H1 (cell line): ENCODE measurements at regions not wholly inside any gene's neighbourhood (a gene's known extent, or its start where the extent isn't known, plus 50 kb on each side); places are given as distances from the start of the nearest gene placed in this dataset.

Source experiments
- CTCF ChIA-PET: fragments of 300-600 bp; sonication (Branson Sonifier 250); formaldehyde crosslinking; loops from one replicate; lab custom pipeline; 2021; ENCODE audit not compliant: partially characterized antibody; lab: Charles Lee
- POLR2A ChIA-PET: fragments of 300-600 bp; sonication (Branson Sonifier 250); formaldehyde crosslinking; loops from one replicate; lab custom pipeline; 2021; ENCODE audit warnings: inconsistent platforms; ENCODE audit not compliant: partially characterized antibody; lab: Charles Lee
- DNase-seq, 2 experiments: peaks; one replicate each; pipeline versions ENCODE4 v3.0.0 to v3.0.0-alpha.2; 2010 to 2022; ENCODE audit warnings: low spot score in 2 of 2, low read depth in 1 of 2, mixed read lengths in 1 of 2
- FAIRE-seq: peaks from 2 replicates; lab custom pipeline; 2011; peaks lifted over from hg19 to GRCh38; lab: Jason Lieb, UNC
- H2AFZ ChIP-seq: 2 replicates; pipeline ENCODE4 v1.8.1; 2012; ENCODE audit warnings: low read length, inconsistent platforms
- H2AK5ac ChIP-seq: 2 replicates; pipeline ENCODE4 v1.6.1; 2013; ENCODE audit warnings: low read depth, low read length
- H2BK120ac ChIP-seq: replicated peaks from 2 replicates; pipeline ENCODE3; 2013; ENCODE audit warnings: low read depth, low read length, inconsistent platforms
- H2BK12ac ChIP-seq: 2 replicates; pipeline ENCODE4 v1.6.1; 2013; ENCODE audit warnings: low read depth, low read length
- H2BK15ac ChIP-seq: 2 replicates; pipeline ENCODE4 v1.6.1; 2013; ENCODE audit warnings: low read length
- H2BK20ac ChIP-seq: 2 replicates; pipeline ENCODE4 v1.6.1; 2013; ENCODE audit warnings: low read length
- H2BK5ac ChIP-seq: 2 replicates; pipeline ENCODE4 v1.6.1; 2013; ENCODE audit warnings: low read depth, low read length
- H3K14ac ChIP-seq: 2 replicates; pipeline ENCODE4 v1.6.1; 2013; ENCODE audit warnings: inconsistent platforms; ENCODE audit not compliant: insufficient read length
- H3K18ac ChIP-seq: 2 replicates; pipeline ENCODE4 v1.6.1; 2013; ENCODE audit warnings: low read length; ENCODE audit errors: extremely low read depth
- H3K23ac ChIP-seq: 2 replicates; pipeline ENCODE4 v1.6.1; 2013; ENCODE audit warnings: inconsistent platforms; ENCODE audit not compliant: insufficient read length
- H3K23me2 ChIP-seq: 2 replicates; pipeline ENCODE4 v1.6.1; 2013; ENCODE audit warnings: low read depth, low read length
- H3K27ac ChIP-seq: 2 replicates; pipeline ENCODE4 v1.6.1; 2011; ENCODE audit warnings: low read depth, low read length, inconsistent platforms
- H3K27me3 ChIP-seq, 4 experiments: replicated peaks in 1 of 4; 1 replicate in 1 of 4; 2 replicates in 3 of 4; pipeline versions ENCODE4 v1.6.1 to v1.8.1; 2011 to 2013; ENCODE audit warnings: low read length in 3 of 4, mild to moderate bottlenecking in 3 of 4, inconsistent platforms in 2 of 4, mixed read lengths in 2 of 4, moderate library complexity in 1 of 4; ENCODE audit not compliant: control insufficient read depth in 3 of 4, insufficient read depth in 3 of 4; ENCODE audit errors: extremely low read depth in 1 of 4
- H3K36me3 ChIP-seq, 4 experiments: 2 replicates each; pipeline versions ENCODE4 v1.6.1 to v1.8.1; 2011 to 2013; ENCODE audit warnings: mild to moderate bottlenecking in 4 of 4, low read length in 3 of 4, moderate library complexity in 2 of 4, control low read depth in 1 of 4, inconsistent platforms in 1 of 4; ENCODE audit not compliant: insufficient read depth in 4 of 4, control insufficient read depth in 2 of 4
- H3K4ac ChIP-seq: replicated peaks from 2 replicates; pipeline ENCODE3; 2013; ENCODE audit warnings: low read length, low read depth, mixed read lengths, inconsistent platforms; ENCODE audit not compliant: insufficient read length
- H3K4me1 ChIP-seq, 4 experiments: replicated peaks in 1 of 4; 1 replicate in 1 of 4; 2 replicates in 3 of 4; pipeline versions ENCODE4 v1.6.1 to v1.8.1; 2011 to 2013; ENCODE audit warnings: low read length in 3 of 4, inconsistent platforms in 2 of 4, mixed read lengths in 1 of 4; ENCODE audit not compliant: insufficient read depth in 4 of 4, control insufficient read depth in 3 of 4
- H3K4me2 ChIP-seq, 2 experiments: 2 replicates each; pipeline versions ENCODE4 v1.6.1 to v1.8.1; 2011 to 2013; ENCODE audit warnings: low read depth in 2 of 2, low read length in 2 of 2, control low read depth in 1 of 2, inconsistent platforms in 1 of 2, mild to moderate bottlenecking in 1 of 2; ENCODE audit not compliant: insufficient read depth in 1 of 2
- H3K4me3 ChIP-seq, 4 experiments: fragments of 200-600, 300-600 bp in 1 of 4; sonication (generic), shearing (Covaris generic), sonication (Bioruptor Twin) in 1 of 4; 2 replicates each; pipeline versions ENCODE4 v1.5.1 to v1.8.1; 2011 to 2016; ENCODE audit warnings: low read length in 4 of 4, low read depth in 3 of 4, control low read depth in 2 of 4, inconsistent platforms in 2 of 4, mild to moderate bottlenecking in 2 of 4, mixed read lengths in 1 of 4, moderate library complexity in 1 of 4; ENCODE audit not compliant: insufficient read depth in 2 of 4; ENCODE audit errors: extremely low read depth in 1 of 4
- H3K56ac ChIP-seq: replicated peaks from 2 replicates; pipeline ENCODE3; 2013; ENCODE audit warnings: low read depth, mild to moderate bottlenecking, mixed read lengths, low read length, inconsistent platforms; ENCODE audit not compliant: insufficient read length
- H3K79me1 ChIP-seq: 2 replicates; pipeline ENCODE4 v1.6.1; 2013; ENCODE audit warnings: low read depth, low read length, control low read depth
- H3K79me2 ChIP-seq, 2 experiments: 2 replicates each; pipeline versions ENCODE4 v1.6.1 to v1.8.1; 2012 to 2013; ENCODE audit warnings: low read length in 2 of 2, mild to moderate bottlenecking in 2 of 2, inconsistent platforms in 1 of 2; ENCODE audit not compliant: insufficient read depth in 2 of 2, control insufficient read depth in 1 of 2
- H3K9ac ChIP-seq, 4 experiments: replicated peaks in 1 of 4; 1 replicate in 1 of 4; 2 replicates in 3 of 4; pipeline versions ENCODE4 v1.6.1 to v1.8.1; 2011 to 2013; ENCODE audit warnings: low read depth in 3 of 4, low read length in 3 of 4, control low read depth in 2 of 4, mild to moderate bottlenecking in 2 of 4, moderate library complexity in 2 of 4, inconsistent platforms in 1 of 4; ENCODE audit errors: extremely low read depth in 1 of 4
- H3K9me3 ChIP-seq, 2 experiments: 2 replicates each; pipeline versions ENCODE4 v1.6.1 to v1.8.1; 2012 to 2013; ENCODE audit warnings: mild to moderate bottlenecking in 2 of 2, moderate library complexity in 2 of 2, control low read depth in 1 of 2, inconsistent platforms in 1 of 2, low read depth in 1 of 2, low read length in 1 of 2, mixed read lengths in 1 of 2; ENCODE audit not compliant: insufficient read depth in 2 of 2
- H4K20me1 ChIP-seq, 2 experiments: replicated peaks in 1 of 2; 2 replicates each; pipeline versions ENCODE3 to v1.8.1; 2011 to 2013; ENCODE audit warnings: inconsistent platforms in 2 of 2, low read length in 2 of 2, mild to moderate bottlenecking in 1 of 2; ENCODE audit not compliant: insufficient read depth in 2 of 2, control insufficient read depth in 1 of 2
- H4K5ac ChIP-seq: 2 replicates; pipeline ENCODE4 v1.6.1; 2013; ENCODE audit warnings: low read length, low read depth, mixed read lengths, inconsistent platforms; ENCODE audit not compliant: insufficient read length
- H4K8ac ChIP-seq: 2 replicates; pipeline ENCODE4 v1.8.0; 2013; ENCODE audit warnings: mild to moderate bottlenecking, moderate library complexity, low read length, inconsistent platforms; ENCODE audit not compliant: insufficient read depth; ENCODE audit errors: extremely low read depth
- H4K91ac ChIP-seq: replicated peaks from 2 replicates; pipeline ENCODE3; 2013; ENCODE audit warnings: low read length, mixed read lengths, inconsistent platforms; ENCODE audit not compliant: insufficient read length
- CREB1 ChIP-seq: IDR thresholded peaks from 2 replicates; pipeline ENCODE4 v1.6.1; 2012; ENCODE audit warnings: inconsistent platforms
- EGR1 ChIP-seq: IDR thresholded peaks from 2 replicates; pipeline ENCODE4 v1.6.1; 2011; ENCODE audit warnings: low read depth, low read length, borderline replicate concordance
- EZH2 ChIP-seq: fragments of 200-600 bp; sonication (generic); IDR thresholded peaks from 2 replicates; pipeline ENCODE4 v1.7.1; 2012; ENCODE audit warnings: low read depth, mild to moderate bottlenecking, moderate library complexity, low read length, inconsistent platforms; ENCODE audit not compliant: severe bottlenecking
- HDAC2 ChIP-seq, 2 experiments: fragments of 300-600 bp in 1 of 2; sonication (generic) in 1 of 2; IDR thresholded peaks; 2 replicates each; pipeline ENCODE4 v1.6.1; 2011 to 2012; ENCODE audit warnings: low read depth in 2 of 2, low read length in 2 of 2, mild to moderate bottlenecking in 2 of 2, moderate library complexity in 2 of 2, borderline replicate concordance in 1 of 2, inconsistent platforms in 1 of 2
- SAP30 ChIP-seq: fragments of 300-600 bp; sonication (generic); IDR thresholded peaks from 2 replicates; pipeline ENCODE4 v1.7.1; 2012; ENCODE audit warnings: low read length, moderate library complexity, mild to moderate bottlenecking, inconsistent platforms; ENCODE audit not compliant: insufficient read depth, insufficient replicate concordance
- SIN3A ChIP-seq, 2 experiments: IDR thresholded peaks in 1 of 2; conservative IDR thresholded peaks in 1 of 2; 2 replicates each; pipeline ENCODE4 v1.6.1; 2011 to 2012; ENCODE audit warnings: low read length in 2 of 2, improper control_type of control experiment in 1 of 2, low read depth in 1 of 2, mild to moderate bottlenecking in 1 of 2
- TF ChIP-seq, protein P1 (sequence below): IDR thresholded peaks from 2 replicates; pipeline ENCODE4 v1.6.1; 2012; ENCODE audit warnings: low read length, inconsistent platforms

DNA sequence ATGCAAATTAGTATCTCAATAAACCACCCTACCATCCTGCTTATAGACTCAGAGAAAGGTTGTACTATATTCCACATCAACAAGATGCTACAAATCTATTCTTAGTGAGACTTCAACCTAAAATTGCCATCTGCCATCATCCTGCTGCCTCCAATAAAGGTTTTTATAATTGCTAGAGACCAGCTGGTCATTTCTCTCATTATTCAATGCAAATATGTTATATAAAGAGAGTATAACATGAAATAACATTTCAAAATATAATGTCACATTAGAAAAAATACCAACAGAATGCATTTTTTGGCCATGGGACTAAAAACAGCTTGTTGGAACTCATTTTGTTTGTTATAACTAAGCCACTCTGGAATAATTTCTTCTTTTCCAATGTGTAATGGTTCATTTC lies 247.3 kb downstream of the LRIG3 start:
- no peak overlapping the region for H4K91ac ChIP-seq
- H3K27me3 ChIP-seq: no peaks in the 10 kb centered on the region
- H4K5ac ChIP-seq: no peak overlapping the region
- no peak overlapping the region for H2AFZ ChIP-seq
- FAIRE-seq: no peak
- H3K23me2 ChIP-seq: no peaks in the 10 kb centered on the region; the same call in 1 of the 2 replicates
- H2BK120ac ChIP-seq: no peak overlapping the region
- no peaks in the 10 kb centered on the region for H3K79me2 ChIP-seq
- CTCF ChIA-PET: interaction anchor here (1.1 kb wide), 1 partner anchor 14 kb away, joined by 3 read pairs; no protein-coding TSS in a partner anchor
- H3K27ac ChIP-seq: no peak overlapping the region
- DNase-seq: no peak
- no peak overlapping the region for H3K4me3 ChIP-seq
- no peak overlapping the region for H3K4ac ChIP-seq
- no peak overlapping the region for H2BK15ac ChIP-seq
- H3K36me3 ChIP-seq: no peaks in the 10 kb centered on the region
- no peak overlapping the region for H3K18ac ChIP-seq
- POLR2A ChIA-PET: no interaction called here
- H3K14ac ChIP-seq: no peak overlapping the region
- H3K4me2 ChIP-seq: no peak overlapping the region
- H2BK20ac ChIP-seq: no peak overlapping the region
- no peak overlapping the region for H2AK5ac ChIP-seq
- H3K4me1 ChIP-seq: peaks cover 0 to 3% (median 3%) of the 10 kb centered on the region in 4 experiments; a peak in 2 of 7 replicates
- H3K9me3 ChIP-seq: no peaks in the 10 kb centered on the region
- H3K56ac ChIP-seq: no peak overlapping the region
- H3K79me1 ChIP-seq: no peaks in the 10 kb centered on the region
- no peak overlapping the region for H3K9ac ChIP-seq
- no peak overlapping the region for H2BK5ac ChIP-seq
- no peaks in the 10 kb centered on the region for H4K20me1 ChIP-seq
- no peak overlapping the region for H3K23ac ChIP-seq
- no peak overlapping the region for H2BK12ac ChIP-seq
- H4K8ac ChIP-seq: no peak overlapping the region
- no peak for TF ChIP-seq HDAC2 (IDR thresholded peaks at IDR 0.05; ENCODE audit: borderline replicate concordance in 1 of 2, low read depth in 2 of 2, low read length in 2 of 2)
- TF ChIP-seq, protein P1, sequence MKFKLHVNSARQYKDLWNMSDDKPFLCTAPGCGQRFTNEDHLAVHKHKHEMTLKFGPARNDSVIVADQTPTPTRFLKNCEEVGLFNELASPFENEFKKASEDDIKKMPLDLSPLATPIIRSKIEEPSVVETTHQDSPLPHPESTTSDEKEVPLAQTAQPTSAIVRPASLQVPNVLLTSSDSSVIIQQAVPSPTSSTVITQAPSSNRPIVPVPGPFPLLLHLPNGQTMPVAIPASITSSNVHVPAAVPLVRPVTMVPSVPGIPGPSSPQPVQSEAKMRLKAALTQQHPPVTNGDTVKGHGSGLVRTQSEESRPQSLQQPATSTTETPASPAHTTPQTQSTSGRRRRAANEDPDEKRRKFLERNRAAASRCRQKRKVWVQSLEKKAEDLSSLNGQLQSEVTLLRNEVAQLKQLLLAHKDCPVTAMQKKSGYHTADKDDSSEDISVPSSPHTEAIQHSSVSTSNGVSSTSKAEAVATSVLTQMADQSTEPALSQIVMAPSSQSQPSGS: no peak
- TF ChIP-seq EZH2: no peak
- no peak for TF ChIP-seq CREB1
- TF ChIP-seq EGR1: no peak
- TF ChIP-seq SIN3A (conservative IDR thresholded peaks at IDR 0.05 in 1 of 2, IDR thresholded peaks at IDR 0.05 in 1 of 2; ENCODE audit: low read depth in 1 of 2, low read length in 2 of 2): no peak
- TF ChIP-seq SAP30: no peak
